Kidney (tissue), 13 donors: ENCODE measurements at regions not wholly inside any gene's neighbourhood (a gene's known extent, or its start where the extent isn't known, plus 50 kb on each side); places are given as distances from the start of the nearest gene placed in this dataset.
A peak's percentile ranks its signal among the peaks of the same experiment; 100 is the strongest.

ENCODE experiments used
- DNase-seq, 5 donors: peaks; one replicate each; pipeline ENCODE4 v3.0.0-alpha.2; 2013 to 2020
- FAIRE-seq: peaks from 2 replicates; lab custom pipeline; 2012; peaks lifted over from hg19 to GRCh38; lab: Jason Lieb, UNC
- H3K27ac ChIP-seq, 2 donors: one replicate each; pipeline ENCODE4 v1.7.0; 2013; ENCODE audit warnings: low read depth in 2 of 2, low read length in 2 of 2, inconsistent platforms in 1 of 2
- H3K27me3 ChIP-seq: one replicate; pipeline ENCODE4 v1.7.1; 2013; ENCODE audit warnings: low read length, inconsistent platforms; ENCODE audit not compliant: control insufficient read depth, insufficient read depth
- H3K36me3 ChIP-seq, 3 donors: one replicate each; pipeline versions ENCODE4 v1.7.0 to v1.7.1; 2013; ENCODE audit warnings: low read length in 3 of 3, control low read depth in 1 of 3, inconsistent platforms in 1 of 3; ENCODE audit not compliant: insufficient read depth in 3 of 3, control insufficient read depth in 2 of 3
- H3K4me1 ChIP-seq, 3 donors: one replicate each; pipeline versions ENCODE4 v1.7.0 to v1.7.1; 2013; ENCODE audit warnings: low read length in 3 of 3, inconsistent platforms in 1 of 3, low read depth in 1 of 3; ENCODE audit not compliant: control insufficient read depth in 2 of 3, insufficient read depth in 2 of 3
- H3K4me3 ChIP-seq, 3 donors: one replicate each; pipeline versions ENCODE4 v1.7.0 to v1.8.1; 2013; ENCODE audit warnings: low read length in 3 of 3, control low read depth in 1 of 3, inconsistent platforms in 1 of 3
- H3K9ac ChIP-seq, 3 donors: one replicate each; pipeline versions ENCODE4 v1.7.0 to v1.7.1; 2013; ENCODE audit warnings: low read length in 3 of 3, control low read depth in 1 of 3, inconsistent platforms in 1 of 3
- H3K9me3 ChIP-seq, 3 donors: one replicate each; pipeline versions ENCODE4 v1.7.0 to v1.7.1; 2013; ENCODE audit warnings: low read length in 3 of 3, control low read depth in 1 of 3, inconsistent platforms in 1 of 3; ENCODE audit not compliant: control insufficient read depth in 2 of 3, insufficient read depth in 1 of 3
- intact Hi-C: fragments of 100-400 bp; cut with DNase I; formaldehyde crosslinking; loops from one replicate; pipeline ENCODE4 v1.11.1; 2022
- TF ChIP-seq, protein P1 (sequence below): IDR thresholded peaks from 3 replicates; pipeline ENCODE4 v1.5.1; 2012; ENCODE audit warnings: mild to moderate bottlenecking, moderate library complexity, borderline replicate concordance; ENCODE audit not compliant: insufficient read depth; ENCODE audit errors: extremely low read depth
- donor health status: control.
- donor health status: control.
- donor health status: control.
- donor health status: control.
- donor health status: control.
- donor health status: DM: yes; HTN: yes; CAD: no.
- donor health status: Normal renal cell carcinoma (clear cell type).

DNA sequence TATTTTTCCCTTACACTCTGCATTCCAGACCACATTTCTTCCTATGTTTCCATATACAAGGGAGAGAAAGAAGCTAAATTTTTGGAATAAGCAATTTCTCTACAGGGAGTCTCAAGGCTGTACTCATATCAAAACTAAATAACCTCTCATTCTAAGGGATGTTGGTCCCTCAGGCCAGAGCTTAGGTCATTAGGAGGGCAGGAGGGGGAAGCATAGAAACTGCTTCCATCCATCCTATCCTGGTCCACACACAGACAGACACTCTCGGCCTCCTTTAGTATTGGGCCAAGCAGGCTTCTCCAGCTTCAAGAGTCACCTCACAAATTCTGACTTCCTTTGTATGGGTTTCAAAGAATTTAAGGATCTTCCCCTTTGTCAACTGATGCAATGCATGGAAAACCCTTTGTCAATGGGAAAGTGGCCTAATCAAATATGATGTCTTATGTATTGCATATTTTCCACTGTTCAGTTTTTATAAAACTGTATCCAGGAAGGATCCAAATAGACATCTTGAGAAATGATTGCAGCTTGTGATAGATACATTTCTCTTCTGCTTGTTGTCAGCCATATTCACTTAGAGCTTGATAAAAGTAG, 140.7 kb upstream of the RARB start:
- TF ChIP-seq, protein P1, sequence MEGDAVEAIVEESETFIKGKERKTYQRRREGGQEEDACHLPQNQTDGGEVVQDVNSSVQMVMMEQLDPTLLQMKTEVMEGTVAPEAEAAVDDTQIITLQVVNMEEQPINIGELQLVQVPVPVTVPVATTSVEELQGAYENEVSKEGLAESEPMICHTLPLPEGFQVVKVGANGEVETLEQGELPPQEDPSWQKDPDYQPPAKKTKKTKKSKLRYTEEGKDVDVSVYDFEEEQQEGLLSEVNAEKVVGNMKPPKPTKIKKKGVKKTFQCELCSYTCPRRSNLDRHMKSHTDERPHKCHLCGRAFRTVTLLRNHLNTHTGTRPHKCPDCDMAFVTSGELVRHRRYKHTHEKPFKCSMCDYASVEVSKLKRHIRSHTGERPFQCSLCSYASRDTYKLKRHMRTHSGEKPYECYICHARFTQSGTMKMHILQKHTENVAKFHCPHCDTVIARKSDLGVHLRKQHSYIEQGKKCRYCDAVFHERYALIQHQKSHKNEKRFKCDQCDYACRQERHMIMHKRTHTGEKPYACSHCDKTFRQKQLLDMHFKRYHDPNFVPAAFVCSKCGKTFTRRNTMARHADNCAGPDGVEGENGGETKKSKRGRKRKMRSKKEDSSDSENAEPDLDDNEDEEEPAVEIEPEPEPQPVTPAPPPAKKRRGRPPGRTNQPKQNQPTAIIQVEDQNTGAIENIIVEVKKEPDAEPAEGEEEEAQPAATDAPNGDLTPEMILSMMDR: no peak
- Histone ChIP-seq H3K9ac (no peak overlapping the region), H3K27ac (no peak overlapping the region), H3K9me3 (no peaks in the 10 kb centered on the region), H3K27me3 (no peaks in the 10 kb centered on the region), H3K4me3 (no peak overlapping the region), H3K4me1 (peaks cover 0 to 4% (median 0%) of the 10 kb centered on the region in 3 donors), H3K36me3 (no peaks in the 10 kb centered on the region)
- intact Hi-C loops: no loop called here
- FAIRE-seq: no peak
- DNase-seq: no peak

DNA sequence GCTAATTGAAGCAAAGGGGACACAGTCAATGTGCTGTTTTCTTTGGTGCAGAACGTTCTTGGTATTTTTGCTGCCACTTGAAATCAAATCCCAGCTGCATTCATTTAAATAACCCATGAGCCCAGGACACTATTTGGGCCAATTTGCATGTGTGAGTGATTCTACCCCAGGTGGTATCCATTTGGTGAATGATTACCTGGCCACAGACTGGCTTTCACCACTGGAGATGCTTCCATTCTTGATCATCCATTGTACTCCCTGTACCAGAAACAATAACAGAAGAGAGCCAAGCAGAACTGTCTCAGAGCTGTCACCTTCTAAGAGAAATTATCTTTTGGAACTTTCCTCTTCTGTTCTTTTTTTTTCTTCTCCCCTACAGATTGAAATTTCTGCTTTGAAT, 139.7 kb upstream of the RARB start:
- H3K27me3 ChIP-seq: no peaks in the 10 kb centered on the region
- no peaks in the 10 kb centered on the region for H3K9me3 ChIP-seq
- no peak overlapping the region for H3K27ac ChIP-seq
- no peak overlapping the region for H3K4me3 ChIP-seq
- no peaks in the 10 kb centered on the region for H3K36me3 ChIP-seq
- no peak for FAIRE-seq
- no peak overlapping the region for H3K9ac ChIP-seq
- H3K4me1 ChIP-seq: peaks cover 0 to 4% (median 0%) of the 10 kb centered on the region in 3 donors
- DNase-seq: peak in 1 of 5 donors; percentile 16
- TF ChIP-seq, protein P1: no peak
- intact Hi-C loops: no loop called here

DNA sequence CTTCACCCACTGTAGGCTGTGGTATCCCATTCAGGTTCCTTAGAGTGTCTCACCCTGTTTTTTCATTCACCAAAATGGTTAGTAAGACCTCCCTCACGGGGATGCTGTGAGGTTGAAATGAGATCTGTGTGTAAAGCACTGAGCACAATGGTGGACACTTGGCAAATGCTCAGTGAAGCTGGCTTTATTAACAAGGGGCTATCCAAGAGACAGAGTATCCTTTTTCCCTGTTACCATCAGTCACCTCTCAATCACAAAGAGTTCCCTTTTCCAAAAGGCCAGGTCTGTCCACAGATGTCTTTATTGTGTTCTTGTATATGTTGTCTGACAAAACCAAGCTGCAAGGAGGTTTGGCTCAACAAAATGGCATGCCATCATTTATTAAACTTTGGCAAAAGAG, 138.9 kb upstream of the RARB start:
- no peak overlapping the region for H3K9ac ChIP-seq
- H3K27me3 ChIP-seq: no peaks in the 10 kb centered on the region
- no peak overlapping the region for H3K27ac ChIP-seq
- no peak overlapping the region for H3K4me3 ChIP-seq
- TF ChIP-seq, protein P1: no peak
- DNase-seq (no peak), FAIRE-seq (no peak)
- no peaks in the 10 kb centered on the region for H3K36me3 ChIP-seq
- peaks cover 0 to 4% (median 0%) of the 10 kb centered on the region in 3 donors for H3K4me1 ChIP-seq
- H3K9me3 ChIP-seq: no peaks in the 10 kb centered on the region
- intact Hi-C loops: no loop called here

DNA sequence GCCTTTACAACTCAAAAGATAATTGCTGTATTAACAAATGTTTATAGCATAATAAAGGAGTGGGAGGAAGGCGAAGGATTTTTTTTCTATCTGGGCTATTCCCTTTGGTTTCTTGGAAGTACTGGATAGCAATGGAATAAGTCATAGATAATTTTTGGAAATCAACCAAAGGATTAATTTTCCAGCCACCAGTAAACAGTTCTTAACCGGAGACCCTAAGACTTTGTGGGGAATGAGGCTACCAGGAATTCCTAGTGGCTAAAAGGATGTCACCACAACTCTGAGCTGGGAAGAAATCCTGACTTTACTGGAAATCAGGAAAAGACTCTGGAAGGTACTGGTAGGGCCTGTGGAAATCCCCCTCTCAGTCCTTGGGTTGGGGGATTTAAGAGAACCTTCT, 138.4 kb upstream of the RARB start:
- H3K27me3 ChIP-seq: no peaks in the 10 kb centered on the region
- no peak for DNase-seq
- no peak overlapping the region for H3K27ac ChIP-seq
- H3K9ac ChIP-seq: no peak overlapping the region
- FAIRE-seq: no peak
- H3K36me3 ChIP-seq: no peaks in the 10 kb centered on the region
- H3K4me1 ChIP-seq: peaks cover 0 to 4% (median 0%) of the 10 kb centered on the region in 3 donors
- TF ChIP-seq, protein P1: no peak
- no peak overlapping the region for H3K4me3 ChIP-seq
- intact Hi-C loops: no loop called here
- no peaks in the 10 kb centered on the region for H3K9me3 ChIP-seq
